ENCODE measurements at regions not wholly inside any gene's neighbourhood (a gene's known extent, or its start where the extent isn't known, plus 50 kb on each side); places are given as distances from the start of the nearest gene placed in this dataset.
"Not testable (repeated sequence)": the region's sequence is repeated elsewhere in the genome, so short reads cannot be mapped to it uniquely, and the experiment has no call there.

DNA sequence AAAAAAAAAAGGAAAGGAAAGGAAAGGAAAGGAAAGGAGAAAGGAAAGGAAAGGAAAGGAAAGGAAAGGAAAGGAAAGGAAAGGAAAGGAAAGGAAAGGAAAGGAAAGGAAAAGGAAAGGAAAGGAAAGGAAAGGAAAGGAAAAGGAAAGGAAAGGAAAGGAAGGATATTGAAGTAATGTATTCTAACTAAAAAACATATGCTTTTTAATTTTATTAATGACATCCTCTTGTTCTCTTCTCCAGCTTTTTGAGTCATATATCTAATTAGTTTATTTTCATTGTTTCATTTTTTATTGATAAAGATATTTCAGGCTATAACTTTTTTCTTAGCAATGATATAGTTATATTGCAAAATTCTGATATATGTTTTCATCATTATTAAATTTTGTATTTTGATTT, 585.8 kb upstream of the ARID1B start:
- DNase-seq (ENCODE audit: low read depth), result not testable (repeated sequence)

DNA sequence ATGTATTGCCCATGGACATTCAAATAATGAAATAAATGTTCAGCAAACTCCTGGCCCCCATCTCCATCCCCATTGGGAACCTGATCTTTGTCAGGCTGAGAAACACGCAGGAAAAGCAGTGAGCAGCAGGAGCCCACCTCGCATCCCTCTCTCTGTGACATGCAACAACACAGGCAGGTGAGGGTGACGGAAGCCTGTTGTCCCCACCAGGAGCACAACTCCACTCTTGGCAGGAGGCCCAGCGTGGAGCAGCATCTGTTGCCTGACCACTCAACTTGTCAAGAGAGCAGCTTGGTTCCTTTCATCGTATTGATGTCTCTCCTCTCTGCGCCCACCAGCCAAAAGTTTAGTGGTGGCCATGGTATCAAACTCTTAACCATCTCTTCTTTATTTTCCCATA, 586.9 kb upstream of the ARID1B start:
- DNase-seq (ENCODE audit: low read depth), result no peak

DNA sequence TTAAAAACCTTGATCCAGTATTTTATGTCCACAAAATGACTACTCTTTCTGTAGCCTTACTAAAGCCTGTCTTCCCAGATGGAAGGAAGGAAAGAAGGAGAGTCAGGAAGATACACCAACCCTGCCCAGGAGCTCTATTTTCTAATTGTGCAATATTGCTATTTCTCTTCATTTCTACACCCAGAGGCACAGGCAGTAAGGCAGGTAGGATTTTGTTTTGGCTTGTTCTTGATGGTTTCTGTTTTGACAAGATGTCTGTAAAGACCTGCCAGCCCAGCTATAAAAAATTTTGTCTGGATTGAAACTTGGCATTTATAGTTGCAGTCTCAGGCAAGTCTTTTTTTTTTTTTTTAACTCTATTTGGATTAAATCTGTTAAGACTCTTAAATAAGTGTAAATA, 587.5 kb upstream of the ARID1B start:
- DNase-seq (ENCODE audit: low read depth), result no peak

DNA sequence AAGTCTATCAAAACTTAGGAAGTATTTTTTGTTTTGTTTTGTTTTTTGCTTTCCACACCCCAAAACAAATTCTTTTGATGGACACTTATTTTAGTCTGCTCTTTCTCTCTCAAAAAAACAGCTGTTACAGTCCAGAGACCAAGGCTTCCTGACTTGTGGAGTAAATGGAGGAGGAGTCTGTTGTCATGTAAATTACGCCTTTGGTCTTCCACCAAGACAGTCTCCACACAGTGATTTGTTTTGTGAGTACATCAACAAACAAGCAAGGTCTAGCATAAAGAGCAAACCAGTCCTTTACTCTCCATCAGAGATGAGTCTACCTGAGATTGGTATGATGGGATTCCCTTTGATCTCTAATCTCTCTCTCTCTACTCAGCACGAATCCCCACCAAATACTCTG, 588.0 kb upstream of the ARID1B start:
- DNase-seq (ENCODE audit: low read depth), result no peak

- DNase-seq (ENCODE audit: low read depth), result no peak
Measured at GRCh38 chr6:156185113-156185512, 592.1 kb upstream of the ARID1B start.

DNA sequence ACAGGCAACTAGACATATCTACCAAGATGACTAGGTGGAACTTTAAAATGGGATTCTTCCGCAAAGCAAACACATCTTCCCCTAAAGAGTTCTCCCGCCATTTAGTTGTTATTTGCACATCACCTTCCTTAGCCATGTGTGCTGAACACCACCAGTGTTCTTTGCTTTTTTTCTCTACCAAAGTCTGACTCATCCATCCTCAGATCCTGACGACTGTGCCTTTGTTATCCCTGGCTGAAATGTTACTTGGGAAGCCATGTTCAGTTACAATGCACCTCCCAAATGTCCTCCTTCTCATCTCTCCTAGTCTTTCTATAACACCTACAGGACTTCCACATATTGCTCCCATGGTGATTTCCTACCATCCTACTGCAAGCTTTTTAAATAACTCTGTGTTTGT, 593.5 kb upstream of the ARID1B start:
- no peak for DNase-seq (ENCODE audit: low read depth)

- DNase-seq (ENCODE audit: low read depth), result no peak
Measured at GRCh38 chr6:156182356-156182755, 594.8 kb upstream of the ARID1B start.

GRCh38 chr6:156181506-156181905, 595.7 kb upstream of the ARID1B start:
- DNase-seq (ENCODE audit: low read depth), result no peak

DNA sequence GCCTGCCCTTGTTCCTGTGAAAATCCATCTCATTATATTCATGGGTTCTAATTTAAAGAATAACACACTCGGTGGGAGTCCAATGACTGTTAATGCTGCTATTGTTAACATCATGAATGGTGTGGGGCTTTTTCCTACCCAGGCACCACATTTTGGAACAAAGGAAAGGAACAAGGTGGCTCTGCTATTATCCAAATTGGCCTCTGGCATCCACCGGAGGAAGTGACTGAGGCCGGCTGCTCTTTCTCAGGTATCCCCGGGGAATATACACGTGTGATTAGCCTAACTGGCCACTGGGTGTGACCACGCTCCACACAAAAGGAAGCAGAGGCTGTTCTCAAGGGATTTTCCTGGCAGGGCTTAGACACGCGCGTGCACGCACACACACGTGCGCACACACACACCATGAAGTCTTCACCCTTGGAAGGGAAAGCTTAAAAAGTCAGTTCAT, 601.2 kb upstream of the ARID1B start:
- DNase-seq (ENCODE audit: low read depth), result no peak

DNA sequence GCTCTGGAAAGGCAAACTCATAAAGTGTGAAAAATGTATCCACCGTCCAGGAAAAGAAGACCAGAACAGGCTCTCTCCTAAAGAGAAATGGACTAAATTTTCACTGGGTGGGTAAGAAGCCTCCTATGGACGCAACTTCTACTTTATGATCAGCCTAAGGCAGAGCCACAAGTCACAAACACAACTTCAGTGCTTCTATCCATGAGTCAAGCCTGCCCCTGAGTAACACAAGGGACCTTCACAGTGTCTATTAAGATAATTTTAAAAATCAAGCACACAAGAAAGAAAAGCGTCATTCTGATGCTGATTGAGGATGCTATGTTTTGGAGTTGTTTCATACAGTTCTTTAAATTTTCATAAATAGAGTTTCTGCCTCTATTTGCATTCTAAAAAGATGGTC, 601.7 kb upstream of the ARID1B start:
- DNase-seq (ENCODE audit: low read depth), result no peak

- no peak for DNase-seq (ENCODE audit: low read depth)
Measured at GRCh38 chr6:156174031-156174890, 602.9 kb upstream of the ARID1B start.

- no peak for DNase-seq (ENCODE audit: low read depth)
Measured at GRCh38 chr6:156169371-156169770, 607.8 kb upstream of the ARID1B start.

- no peak for DNase-seq (ENCODE audit: low read depth)
Measured at GRCh38 chr6:156167625-156168071, 609.5 kb upstream of the ARID1B start.

DNA sequence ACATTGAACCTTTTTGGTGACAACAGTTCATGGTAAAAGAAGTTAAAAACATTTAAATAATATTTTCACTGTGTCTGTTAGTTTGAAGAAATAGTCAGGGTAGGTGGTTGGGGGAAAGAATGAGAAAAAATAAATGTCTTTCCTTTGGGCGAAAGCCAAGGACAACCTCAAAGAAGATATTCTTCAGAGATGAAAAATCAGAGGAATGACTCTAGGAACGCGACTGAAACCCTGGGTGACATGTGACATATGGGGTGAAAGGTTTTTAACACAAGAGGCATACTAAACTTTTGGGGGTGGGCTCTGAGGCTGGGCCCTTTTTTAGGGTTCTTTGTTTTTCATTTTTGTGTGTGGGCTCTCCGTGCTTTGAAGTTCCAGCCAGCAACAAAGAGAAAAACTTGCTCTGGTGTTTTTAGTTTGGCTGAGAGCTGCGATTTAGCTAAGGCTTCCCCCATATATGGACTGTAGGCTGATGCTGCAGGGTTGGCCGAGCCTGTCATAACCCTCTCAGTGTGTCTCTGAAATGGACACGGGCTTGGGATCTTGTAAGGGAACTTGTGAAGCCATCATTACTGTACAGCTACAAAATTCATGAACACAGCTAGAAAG, 610.1 kb upstream of the ARID1B start:
- DNase-seq (ENCODE audit: low read depth), result no peak

- no peak for DNase-seq (ENCODE audit: low read depth)
Measured at GRCh38 chr6:156166093-156166492, 611.1 kb upstream of the ARID1B start.

DNA sequence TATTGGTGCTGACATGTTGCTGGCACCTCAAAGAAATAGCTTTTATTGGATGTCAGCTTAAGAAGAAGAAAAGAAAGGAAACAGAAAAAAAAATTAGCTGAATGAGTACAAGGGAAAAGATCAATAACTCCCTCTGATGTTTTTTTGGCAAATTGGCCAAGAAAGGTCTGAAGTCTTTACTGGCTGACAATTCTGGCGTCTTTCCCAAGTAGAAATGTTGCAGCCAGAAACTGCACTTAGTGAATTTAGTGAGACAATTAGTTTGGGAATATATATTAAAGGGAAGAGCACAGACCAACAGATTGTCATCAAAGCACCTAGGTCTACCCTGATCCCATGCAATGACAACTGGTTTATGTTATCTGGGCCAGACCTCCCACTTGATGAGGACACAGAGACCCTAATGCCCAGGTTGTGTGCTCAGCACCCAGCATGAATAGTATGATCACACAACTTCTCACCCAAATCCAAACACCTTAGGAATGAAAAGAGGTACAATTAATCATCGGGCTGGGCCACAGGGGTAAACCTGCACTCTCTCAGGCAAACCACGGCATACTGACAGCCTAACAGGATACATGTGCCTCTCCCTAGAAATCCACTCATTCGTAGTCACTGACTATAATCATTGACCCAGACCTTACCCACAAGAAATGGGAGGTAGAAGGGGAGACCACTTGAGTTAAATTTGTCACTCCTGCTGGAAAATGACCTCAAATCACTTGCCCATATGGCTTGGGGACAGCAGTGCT, 612.3 kb upstream of the ARID1B start:
- no peak for DNase-seq (ENCODE audit: low read depth)

DNA sequence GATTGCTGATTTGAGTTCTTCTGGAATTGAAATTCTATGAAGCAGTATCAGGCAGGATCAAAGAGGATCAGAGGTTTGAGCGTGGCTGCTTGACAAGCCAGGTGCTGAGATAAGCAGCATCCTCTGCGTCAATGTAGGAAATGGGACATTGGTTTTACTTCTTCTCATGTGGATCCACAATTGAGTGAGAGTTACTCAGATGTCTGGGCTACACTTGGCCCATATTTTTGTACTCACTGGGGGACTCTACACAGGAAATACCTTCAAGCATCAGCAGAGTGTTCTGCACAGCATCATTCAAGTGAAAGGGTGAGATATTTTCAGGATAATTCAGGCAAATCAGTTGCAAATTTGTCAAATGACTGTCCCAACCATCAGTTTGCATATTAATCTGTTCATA, 613.9 kb upstream of the ARID1B start:
- no peak for DNase-seq (ENCODE audit: low read depth)

GRCh38 chr6:156161471-156161870, 615.7 kb upstream of the ARID1B start:
- DNase-seq (ENCODE audit: low read depth), result no peak

GRCh38 chr6:156160795-156161165, 616.4 kb upstream of the ARID1B start:
- no peak for DNase-seq (ENCODE audit: low read depth)

GRCh38 chr6:156160007-156160794, 617.0 kb upstream of the ARID1B start:
- DNase-seq (ENCODE audit: low read depth), result no peak

- DNase-seq (ENCODE audit: low read depth), result no peak
Measured at GRCh38 chr6:156154896-156155295, 622.3 kb upstream of the ARID1B start.

GRCh38 chr6:156150391-156150790, 626.8 kb upstream of the ARID1B start:
- no peak for DNase-seq (ENCODE audit: low read depth)
